OCI-LY3 (cell line): ENCODE measurements at regions not wholly inside any gene's neighbourhood (a gene's known extent, or its start where the extent isn't known, plus 50 kb on each side); places are given as distances from the start of the nearest gene placed in this dataset.

Source experiments
- CTCF ChIP-seq: fragments of 200-600, 300-600 bp; sonication (generic); IDR thresholded peaks from 2 replicates; pipeline ENCODE4 v1.5.1; 2014; ENCODE audit warnings: antibody characterized with exemption, low read length, low read depth
- EZH2phosphoT487 ChIP-seq: fragments of 200-600 bp; shearing (Covaris generic); IDR thresholded peaks from 2 replicates; pipeline ENCODE4 v1.6.1; 2018; ENCODE audit warnings: antibody characterized with exemption, mixed run types, low read depth

GRCh38 chr5:159780246-159780645 is 136.0 kb upstream of the ADRA1B start:
- no peak for TF ChIP-seq CTCF
- TF ChIP-seq EZH2phosphoT487 = no peak
